ENCODE measurements at regions not wholly inside any gene's neighbourhood (a gene's known extent, or its start where the extent isn't known, plus 50 kb on each side); places are given as distances from the start of the nearest gene placed in this dataset.
"Not testable (repeated sequence)": the region's sequence is repeated elsewhere in the genome, so short reads cannot be mapped to it uniquely, and the experiment has no call there.

GRCh38 chr6:4725136-4725760 is 51.0 kb upstream of the CDYL start:
- 93 to 96% (median 93%) methylated on average over 31 to 36 of the region's 36 CpGs for WGBS, 3 donors

GRCh38 chr6:4724727-4725126 is 51.5 kb upstream of the CDYL start:
- 83 to 93% (median 91%) methylated on average over 7 of the region's 7 CpGs for WGBS, 3 donors
- H3K27ac ChIP-seq (ENCODE audit: low read depth, low read length) = not testable (repeated sequence)

More at GRCh38 chr6:4725136-4725760, 51.0 kb upstream of the CDYL start:
- not testable (repeated sequence) for H3K27ac ChIP-seq (ENCODE audit: low read depth, low read length)

GRCh38 chr6:4723383-4723782 is 52.8 kb upstream of the CDYL start:
- WGBS, 3 donors = 38 to 81% (median 71%) methylated on average over 6 of the region's 6 CpGs
- H3K27ac ChIP-seq (ENCODE audit: low read depth, low read length) = no peak overlapping the region

- not testable (repeated sequence) for H3K27ac ChIP-seq (ENCODE audit: low read depth, low read length)
- WGBS, 3 donors = 86 to 90% (median 89%) methylated on average over 4 of the region's 4 CpGs
These were observed 54.8 kb upstream of the CDYL start for GRCh38 chr6:4721368-4721767.

GRCh38 chr6:4719491-4719890 is 56.7 kb upstream of the CDYL start:
- no peak overlapping the region for H3K27ac ChIP-seq (ENCODE audit: low read depth, low read length)
- WGBS, 3 donors = 35 to 62% (median 50%) methylated on average over 1 of the region's 1 CpG

- WGBS, 3 donors = 92 to 95% (median 92%) methylated on average over 3 of the region's 3 CpGs
- H3K27ac ChIP-seq (ENCODE audit: low read depth, low read length) = no peak overlapping the region
These were observed 58.3 kb upstream of the CDYL start for GRCh38 chr6:4717856-4718255.

- WGBS, 3 donors = 79 to 87% (median 86%) methylated on average over 4 of the region's 4 CpGs
- no peak overlapping the region for H3K27ac ChIP-seq (ENCODE audit: low read depth, low read length)
These were observed 59.1 kb upstream of the CDYL start for GRCh38 chr6:4717124-4717523.

- 76 to 88% (median 80%) methylated on average over 8 of the region's 8 CpGs for WGBS, 3 donors
- H3K27ac ChIP-seq (ENCODE audit: low read depth, low read length) = no peak overlapping the region
These were observed 61.2 kb upstream of the CDYL start for GRCh38 chr6:4714961-4715501.

GRCh38 chr6:4712291-4712690 is 63.9 kb upstream of the CDYL start:
- 93 to 97% (median 96%) methylated on average over 6 to 9 of the region's 9 CpGs for WGBS, 3 donors

GRCh38 chr6:4707011-4707410 is 69.2 kb upstream of the CDYL start:
- 95 to 98% (median 96%) methylated on average over 3 of the region's 3 CpGs for WGBS, 3 donors
- no peak overlapping the region for H3K27ac ChIP-seq (ENCODE audit: low read depth, low read length)

More at GRCh38 chr6:4712291-4712690, 63.9 kb upstream of the CDYL start:
- no peak overlapping the region for H3K27ac ChIP-seq (ENCODE audit: low read depth, low read length)

GRCh38 chr6:4705809-4706208 is 70.4 kb upstream of the CDYL start:
- H3K27ac ChIP-seq (ENCODE audit: low read depth, low read length) = no peak overlapping the region
- WGBS, 3 donors = 79 to 86% (median 81%) methylated on average over 5 of the region's 5 CpGs

- WGBS, 3 donors = 54 to 79% (median 57%) methylated on average over 3 of the region's 3 CpGs
- H3K27ac ChIP-seq (ENCODE audit: low read depth, low read length) = no peak overlapping the region
These were observed 72.8 kb upstream of the CDYL start for GRCh38 chr6:4703382-4703781.

- 56 to 80% (median 77%) methylated on average over 3 of the region's 3 CpGs for WGBS, 3 donors
- no peak overlapping the region for H3K27ac ChIP-seq (ENCODE audit: low read depth, low read length)
These were observed 77.1 kb upstream of the CDYL start for GRCh38 chr6:4698901-4699659.

- 23 to 50% (median 26%) methylated on average over 3 to 4 of the region's 4 CpGs for WGBS, 3 donors
- H3K27ac ChIP-seq (ENCODE audit: low read depth, low read length) = no peak overlapping the region
These were observed 82.8 kb upstream of the CDYL start for GRCh38 chr6:4693173-4693970.

- 87 to 97% (median 95%) methylated on average over 3 of the region's 3 CpGs for WGBS, 3 donors
These were observed 83.5 kb upstream of the CDYL start for GRCh38 chr6:4692664-4693063.

GRCh38 chr6:4687989-4688947 is 87.9 kb upstream of the CDYL start:
- no peak overlapping the region for H3K27ac ChIP-seq (ENCODE audit: low read depth, low read length)

More at GRCh38 chr6:4692664-4693063, 83.5 kb upstream of the CDYL start:
- H3K27ac ChIP-seq (ENCODE audit: low read depth, low read length) = no peak overlapping the region

GRCh38 chr6:4687656-4687988 is 88.6 kb upstream of the CDYL start:
- no peak overlapping the region for H3K27ac ChIP-seq (ENCODE audit: low read depth, low read length)

More at GRCh38 chr6:4687989-4688947, 87.9 kb upstream of the CDYL start:
- 64 to 68% (median 66%) methylated on average over 14 of the region's 14 CpGs for WGBS, 3 donors
